Fibroblast of mammary gland (primary cell): ENCODE measurements at regions not wholly inside any gene's neighbourhood (a gene's known extent, or its start where the extent isn't known, plus 50 kb on each side); places are given as distances from the start of the nearest gene placed in this dataset.
"Not testable (repeated sequence)": the region's sequence is repeated elsewhere in the genome, so short reads cannot be mapped to it uniquely, and the experiment has no call there.

Experiments
- DNase-seq: peaks from one replicate; pipeline ENCODE4 v3.0.0-alpha.2; 2010; ENCODE audit warnings: low read depth
- H3K4me3 ChIP-seq: 2 replicates; pipeline ENCODE4 v1.5.1; 2011; ENCODE audit warnings: low read depth, mild to moderate bottlenecking, low read length, moderate library complexity; ENCODE audit not compliant: control insufficient read depth
- CTCF ChIP-seq: conservative IDR thresholded peaks from 2 replicates; pipeline ENCODE4 v1.5.1; 2011; ENCODE audit warnings: low read depth, low read length, inconsistent platforms; ENCODE audit not compliant: control insufficient read depth, insufficient read depth

DNA sequence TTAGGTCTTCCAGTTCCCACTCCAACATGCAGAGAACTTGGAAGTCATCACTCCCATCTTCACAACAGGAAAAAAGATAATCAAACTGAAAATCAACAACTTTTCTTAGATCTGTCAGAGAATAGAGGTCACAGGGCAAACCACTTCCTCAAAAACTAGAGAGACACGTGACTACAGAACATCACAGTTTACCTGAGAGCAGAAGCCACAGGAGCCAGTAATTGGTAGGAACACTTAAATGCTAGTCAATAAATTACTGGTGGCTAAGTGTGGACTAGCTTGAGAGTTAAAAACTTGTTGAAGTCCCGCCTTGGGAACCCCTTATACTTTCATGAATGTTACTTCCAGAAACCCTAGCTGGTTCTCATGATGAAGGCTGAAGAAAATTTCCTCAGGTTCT, 81.1 kb downstream of the THSD1 start:
- not testable (repeated sequence) for H3K4me3 ChIP-seq, DNase-seq

- H3K4me3 ChIP-seq = no peak overlapping the region
- no peak for TF ChIP-seq CTCF
- DNase-seq = peak; percentile 54
Observed at GRCh38 chr13:52319876-52320275, 86.1 kb downstream of the THSD1 start.

GRCh38 chr13:52309833-52310232, 96.1 kb downstream of the THSD1 start:
- H3K4me3 ChIP-seq, DNase-seq: not testable (repeated sequence)

DNA sequence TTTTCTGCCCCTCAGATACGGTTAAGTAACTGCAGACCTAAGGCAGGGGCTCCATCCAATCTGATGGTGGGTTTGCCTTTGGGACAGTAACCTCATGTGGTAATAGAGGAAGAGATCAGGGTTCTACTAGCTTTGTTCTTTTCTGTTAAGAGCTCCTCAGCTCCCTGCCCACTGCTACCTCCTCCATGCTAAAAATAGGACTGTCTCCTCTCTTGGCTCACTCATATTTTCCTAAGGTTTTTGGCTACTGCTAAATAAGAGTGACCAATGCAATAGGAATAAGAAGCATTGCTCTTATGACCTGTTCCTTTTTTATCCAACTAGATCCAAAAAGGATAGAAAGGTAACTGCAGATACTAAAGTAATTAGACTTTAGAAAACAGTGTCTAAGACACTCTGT, 99.6 kb downstream of the THSD1 start:
- not testable (repeated sequence) for DNase-seq

DNA sequence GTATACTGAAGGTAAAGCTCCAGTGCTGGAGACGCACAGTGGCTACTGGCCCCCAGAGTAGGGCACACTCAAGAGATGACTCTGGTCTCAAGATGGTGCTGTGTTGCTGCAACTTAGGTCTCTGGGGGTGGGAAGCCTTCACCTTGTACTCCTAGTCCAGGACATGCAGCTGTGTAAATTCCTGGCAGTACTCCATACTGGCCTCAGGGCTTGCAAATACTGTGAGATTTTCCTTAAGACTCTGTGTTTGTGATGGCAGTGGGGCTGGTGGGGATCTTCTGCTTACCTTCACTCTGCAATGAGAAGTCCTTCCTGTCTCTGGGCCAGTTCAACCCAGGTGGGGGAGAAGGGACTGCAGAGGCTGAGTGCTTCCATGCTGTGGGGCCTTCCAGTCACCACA, 102.9 kb downstream of the THSD1 start:
- H3K4me3 ChIP-seq, DNase-seq: not testable (repeated sequence)

More for the DNA sequence above, 99.6 kb downstream of the THSD1 start:
- H3K4me3 ChIP-seq = not testable (repeated sequence)

GRCh38 chr13:52302688-52303087, 103.3 kb downstream of the THSD1 start:
- DNase-seq, H3K4me3 ChIP-seq: not testable (repeated sequence)

DNA sequence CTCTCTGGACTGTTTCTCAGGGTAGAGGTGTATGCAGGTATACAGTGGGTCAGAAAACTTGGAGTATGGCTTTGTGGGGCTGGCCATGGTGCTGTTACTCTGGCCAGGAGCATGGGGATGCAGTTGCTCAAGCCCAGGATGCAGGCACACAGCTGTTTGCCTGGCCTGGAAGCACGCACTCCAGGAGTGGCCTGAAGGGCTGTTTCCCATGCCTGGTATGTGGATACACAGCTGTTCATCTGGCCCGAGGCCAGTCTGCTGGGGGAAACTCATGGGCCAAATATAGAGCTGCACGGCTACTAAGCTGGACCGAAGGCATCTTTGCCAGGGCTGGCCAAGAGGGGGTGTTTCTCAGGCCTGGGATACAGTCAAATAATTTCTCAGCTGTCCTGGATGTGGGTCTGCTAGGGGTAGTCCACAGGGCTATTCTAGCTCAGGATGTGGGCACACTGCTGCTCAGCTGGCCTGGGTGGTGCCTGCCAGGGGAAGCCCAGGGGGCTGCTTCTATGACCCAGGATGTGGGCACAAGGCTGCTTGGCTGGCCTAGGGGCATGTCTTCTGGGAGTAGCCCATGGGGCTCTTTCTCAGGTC, 104.1 kb downstream of the THSD1 start:
- DNase-seq, H3K4me3 ChIP-seq: not testable (repeated sequence)

DNA sequence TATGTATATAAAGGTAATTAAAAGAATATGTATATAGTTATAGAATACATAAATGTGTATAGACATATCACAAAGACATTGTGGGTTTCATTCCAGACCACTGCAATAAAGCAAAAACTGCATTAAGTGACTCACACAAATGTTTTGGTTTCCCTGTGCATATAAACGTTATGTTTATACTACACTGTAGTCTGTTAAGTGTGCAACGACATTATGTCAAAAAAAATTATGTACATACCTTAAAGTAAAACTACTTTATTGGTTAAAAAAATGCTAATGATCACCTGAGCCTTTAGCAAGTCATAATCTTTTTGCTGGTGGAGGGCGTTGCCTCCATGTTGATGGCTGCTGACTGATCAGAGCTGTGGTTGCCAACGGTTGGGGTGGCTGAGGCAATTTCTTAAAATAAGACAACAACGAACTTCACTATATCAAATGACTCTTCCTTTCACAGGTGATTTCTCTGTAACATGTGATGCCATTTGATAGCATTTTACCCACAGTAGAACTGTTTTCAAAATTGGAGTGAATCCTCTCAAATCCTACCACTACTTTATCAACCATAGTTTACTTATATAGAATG, 107.8 kb downstream of the THSD1 start:
- H3K4me3 ChIP-seq = not testable (repeated sequence)
- DNase-seq = peak; percentile 13

- not testable (repeated sequence) for H3K4me3 ChIP-seq, DNase-seq
Observed at GRCh38 chr13:52288891-52289290, 117.1 kb downstream of the THSD1 start.

- H3K4me3 ChIP-seq, DNase-seq: not testable (repeated sequence)
Observed at GRCh38 chr13:52281387-52281786, 122.0 kb upstream of the NEK3 start.

DNA sequence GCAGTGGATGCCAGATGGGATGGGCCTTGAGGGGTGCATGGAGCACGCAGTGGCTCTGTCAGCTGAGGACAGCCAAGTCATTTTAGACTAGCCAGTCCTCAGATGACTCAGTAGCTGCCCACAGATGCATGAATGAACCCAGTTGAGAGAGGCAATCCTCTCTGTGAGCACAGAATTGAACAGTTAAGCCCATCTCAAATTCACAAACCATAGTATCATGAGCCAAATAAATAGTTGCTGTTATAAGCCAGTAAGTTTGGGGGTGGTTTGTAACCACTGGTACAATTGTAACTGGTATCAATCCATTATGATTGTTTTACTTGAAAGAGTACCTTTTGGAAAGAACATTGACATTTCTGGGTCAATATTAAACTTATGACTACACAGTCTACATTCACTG, 120.0 kb upstream of the NEK3 start:
- H3K4me3 ChIP-seq, DNase-seq: not testable (repeated sequence)

- H3K4me3 ChIP-seq, DNase-seq: not testable (repeated sequence)
Observed at GRCh38 chr13:52254299-52254698, 94.9 kb upstream of the NEK3 start.

GRCh38 chr13:52240752-52241151, 81.4 kb upstream of the NEK3 start:
- H3K4me3 ChIP-seq, DNase-seq: not testable (repeated sequence)
